Germinal center (tissue), 1 donor: ENCODE measurements at regions not wholly inside any gene's neighbourhood (a gene's known extent, or its start where the extent isn't known, plus 50 kb on each side); places are given as distances from the start of the nearest gene placed in this dataset.
"Not testable (repeated sequence)": the region's sequence is repeated elsewhere in the genome, so short reads cannot be mapped to it uniquely, and the experiment has no call there.

Source experiments
- DNase-seq: peaks from one replicate; pipeline ENCODE4 v3.0.0; 2012; ENCODE audit warnings: mixed read lengths, low spot score

- no peak for DNase-seq
Measured at GRCh38 chr22:49350441-49351121, 477.1 kb downstream of the BRD1 start.

GRCh38 chr22:49349841-49350381 is 477.8 kb downstream of the BRD1 start:
- no peak for DNase-seq

- no peak for DNase-seq
Measured at GRCh38 chr22:49349181-49349835, 478.4 kb downstream of the BRD1 start.

GRCh38 chr22:49348631-49349030 is 479.0 kb downstream of the BRD1 start:
- no peak for DNase-seq

- DNase-seq: no peak
Measured at GRCh38 chr22:49347376-49347775, 480.3 kb downstream of the BRD1 start.

- no peak for DNase-seq
Measured at GRCh38 chr22:49345896-49346295, 481.8 kb downstream of the BRD1 start.

- DNase-seq: no peak
Measured at GRCh38 chr22:49344656-49345055, 483.0 kb downstream of the BRD1 start.

- DNase-seq: no peak
Measured at GRCh38 chr22:49344161-49344560, 483.5 kb downstream of the BRD1 start.

GRCh38 chr22:49340406-49340805 is 487.3 kb downstream of the BRD1 start:
- DNase-seq: no peak

GRCh38 chr22:49336483-49336882 is 491.2 kb downstream of the BRD1 start:
- DNase-seq: not testable (repeated sequence)

- DNase-seq: no peak
Measured at GRCh38 chr22:49334976-49335375, 492.7 kb downstream of the BRD1 start.

- DNase-seq: no peak
Measured at GRCh38 chr22:49334449-49334789, 493.3 kb downstream of the BRD1 start.

GRCh38 chr22:49333206-49333605 is 494.5 kb downstream of the BRD1 start:
- no peak for DNase-seq

GRCh38 chr22:49332691-49333090 is 495.0 kb downstream of the BRD1 start:
- no peak for DNase-seq

- DNase-seq: no peak
Measured at GRCh38 chr22:49331878-49332277, 495.8 kb downstream of the BRD1 start.

- DNase-seq: no peak
Measured at GRCh38 chr22:49331223-49331815, 496.4 kb downstream of the BRD1 start.

- no peak for DNase-seq
Measured at GRCh38 chr22:49330421-49331222, 497.1 kb downstream of the BRD1 start.

- no peak for DNase-seq
Measured at GRCh38 chr22:49329636-49330035, 498.0 kb downstream of the BRD1 start.

GRCh38 chr22:49328630-49329405 is 498.9 kb downstream of the BRD1 start:
- no peak for DNase-seq

GRCh38 chr22:49328118-49328475 is 499.6 kb downstream of the BRD1 start:
- DNase-seq: no peak

- no peak for DNase-seq
Measured at GRCh38 chr22:49327411-49328117, 500.1 kb downstream of the BRD1 start.
